Endothelial cell of umbilical vein (primary cell): ENCODE measurements at regions not wholly inside any gene's neighbourhood (a gene's known extent, or its start where the extent isn't known, plus 50 kb on each side); places are given as distances from the start of the nearest gene placed in this dataset.

Experiments used
- POLR2A ChIP-seq: IDR thresholded peaks from 2 replicates; pipeline ENCODE4 v1.6.1; 2012; ENCODE audit warnings: low read depth, mild to moderate bottlenecking, control low read depth, low read length
- POLR2AphosphoS5 ChIP-seq: IDR thresholded peaks from 2 replicates; pipeline ENCODE4 v1.6.1; 2012; ENCODE audit warnings: low read depth, mild to moderate bottlenecking, control low read depth, low read length, moderate library complexity; ENCODE audit not compliant: insufficient read depth
- TF ChIP-seq, protein P1 (sequence below), 2 donors: IDR thresholded peaks; 1 replicate in 1 of 2; 2 replicates in 1 of 2; pipeline ENCODE4 v1.5.1; 2011; ENCODE audit warnings: low read length in 2 of 2, mild to moderate bottlenecking in 2 of 2, moderate library complexity in 2 of 2, control low read depth in 1 of 2, inconsistent platforms in 1 of 2, low read depth in 1 of 2; ENCODE audit not compliant: insufficient read depth in 1 of 2; ENCODE audit errors: extremely low read depth in 1 of 2
- TF ChIP-seq, protein P2 (sequence below): IDR thresholded peaks from 2 replicates; pipeline ENCODE4 v1.6.1; 2011; ENCODE audit not compliant: insufficient read depth, insufficient read length

DNA sequence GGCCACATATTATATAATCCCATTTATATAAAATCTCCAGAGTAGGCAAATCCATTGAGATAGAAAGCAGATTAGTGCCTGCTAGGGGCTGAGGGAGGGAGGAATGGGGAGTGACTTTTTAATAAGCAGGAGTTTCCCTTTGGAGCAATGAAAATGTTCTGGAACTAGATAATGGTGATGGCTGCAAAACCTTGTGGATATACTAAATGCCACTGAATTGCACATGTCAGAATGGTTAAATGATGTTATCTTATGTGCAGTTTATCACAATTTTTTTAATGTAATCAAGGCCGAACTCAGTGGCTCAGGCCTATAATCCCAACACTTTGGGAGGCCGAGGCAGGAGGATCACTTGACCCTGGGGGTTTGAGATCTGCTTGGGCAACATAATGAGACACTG is 145.5 kb upstream of the AUTS2 start:
- TF ChIP-seq, protein P1, sequence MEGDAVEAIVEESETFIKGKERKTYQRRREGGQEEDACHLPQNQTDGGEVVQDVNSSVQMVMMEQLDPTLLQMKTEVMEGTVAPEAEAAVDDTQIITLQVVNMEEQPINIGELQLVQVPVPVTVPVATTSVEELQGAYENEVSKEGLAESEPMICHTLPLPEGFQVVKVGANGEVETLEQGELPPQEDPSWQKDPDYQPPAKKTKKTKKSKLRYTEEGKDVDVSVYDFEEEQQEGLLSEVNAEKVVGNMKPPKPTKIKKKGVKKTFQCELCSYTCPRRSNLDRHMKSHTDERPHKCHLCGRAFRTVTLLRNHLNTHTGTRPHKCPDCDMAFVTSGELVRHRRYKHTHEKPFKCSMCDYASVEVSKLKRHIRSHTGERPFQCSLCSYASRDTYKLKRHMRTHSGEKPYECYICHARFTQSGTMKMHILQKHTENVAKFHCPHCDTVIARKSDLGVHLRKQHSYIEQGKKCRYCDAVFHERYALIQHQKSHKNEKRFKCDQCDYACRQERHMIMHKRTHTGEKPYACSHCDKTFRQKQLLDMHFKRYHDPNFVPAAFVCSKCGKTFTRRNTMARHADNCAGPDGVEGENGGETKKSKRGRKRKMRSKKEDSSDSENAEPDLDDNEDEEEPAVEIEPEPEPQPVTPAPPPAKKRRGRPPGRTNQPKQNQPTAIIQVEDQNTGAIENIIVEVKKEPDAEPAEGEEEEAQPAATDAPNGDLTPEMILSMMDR (IDR thresholded peaks at IDR 0.05; ENCODE audit: extremely low read depth in 1 of 2, insufficient read depth in 1 of 2, low read depth in 1 of 2, low read length in 2 of 2) = no peak
- TF ChIP-seq, protein P2, sequence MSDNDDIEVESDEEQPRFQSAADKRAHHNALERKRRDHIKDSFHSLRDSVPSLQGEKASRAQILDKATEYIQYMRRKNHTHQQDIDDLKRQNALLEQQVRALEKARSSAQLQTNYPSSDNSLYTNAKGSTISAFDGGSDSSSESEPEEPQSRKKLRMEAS = no peak
- TF ChIP-seq POLR2AphosphoS5 (no peak), POLR2A (no peak)
